Loucy (cell line): ENCODE measurements at regions not wholly inside any gene's neighbourhood (a gene's known extent, or its start where the extent isn't known, plus 50 kb on each side); places are given as distances from the start of the nearest gene placed in this dataset.
A peak's percentile ranks its signal among the peaks of the same experiment; 100 is the strongest.

Source experiments
- EZH2phosphoT487 ChIP-seq: fragments of 200-600 bp; IDR thresholded peaks from 2 replicates; pipeline ENCODE4 v1.6.1; 2018; ENCODE audit warnings: antibody characterized with exemption, mild to moderate bottlenecking, moderate library complexity, borderline replicate concordance
- TF ChIP-seq, protein P1 (sequence below): fragments of 200-600 bp; sonication (generic); conservative IDR thresholded peaks from 2 replicates; pipeline ENCODE4 v1.5.1; 2014; ENCODE audit warnings: mild to moderate bottlenecking, antibody characterized with exemption, low read length

DNA sequence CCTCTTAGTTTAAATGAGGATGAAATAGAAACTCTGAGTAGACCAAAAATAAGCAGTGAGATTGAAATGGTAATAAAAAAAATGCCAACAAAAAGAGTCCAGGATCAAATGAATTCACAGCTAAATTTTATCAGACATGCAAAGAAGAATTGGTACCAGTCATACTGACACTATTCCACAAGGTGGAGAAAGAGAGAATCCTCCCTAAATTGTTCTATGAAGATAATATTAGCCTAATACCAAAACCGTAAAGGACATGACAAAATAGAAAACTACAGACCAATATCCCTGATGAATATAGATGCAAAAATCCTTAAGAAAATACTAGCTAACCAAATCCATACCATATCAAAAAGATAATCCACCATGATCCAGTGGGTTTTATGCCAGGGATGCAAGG is 169.8 kb upstream of the CHORDC1 start:
- TF ChIP-seq, protein P1, sequence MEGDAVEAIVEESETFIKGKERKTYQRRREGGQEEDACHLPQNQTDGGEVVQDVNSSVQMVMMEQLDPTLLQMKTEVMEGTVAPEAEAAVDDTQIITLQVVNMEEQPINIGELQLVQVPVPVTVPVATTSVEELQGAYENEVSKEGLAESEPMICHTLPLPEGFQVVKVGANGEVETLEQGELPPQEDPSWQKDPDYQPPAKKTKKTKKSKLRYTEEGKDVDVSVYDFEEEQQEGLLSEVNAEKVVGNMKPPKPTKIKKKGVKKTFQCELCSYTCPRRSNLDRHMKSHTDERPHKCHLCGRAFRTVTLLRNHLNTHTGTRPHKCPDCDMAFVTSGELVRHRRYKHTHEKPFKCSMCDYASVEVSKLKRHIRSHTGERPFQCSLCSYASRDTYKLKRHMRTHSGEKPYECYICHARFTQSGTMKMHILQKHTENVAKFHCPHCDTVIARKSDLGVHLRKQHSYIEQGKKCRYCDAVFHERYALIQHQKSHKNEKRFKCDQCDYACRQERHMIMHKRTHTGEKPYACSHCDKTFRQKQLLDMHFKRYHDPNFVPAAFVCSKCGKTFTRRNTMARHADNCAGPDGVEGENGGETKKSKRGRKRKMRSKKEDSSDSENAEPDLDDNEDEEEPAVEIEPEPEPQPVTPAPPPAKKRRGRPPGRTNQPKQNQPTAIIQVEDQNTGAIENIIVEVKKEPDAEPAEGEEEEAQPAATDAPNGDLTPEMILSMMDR: 0 out of 2 replicates have a peak, but pooled peaks have one; percentile 8
- no peak for TF ChIP-seq EZH2phosphoT487
